PC-9 (cell line): ENCODE measurements at regions not wholly inside any gene's neighbourhood (a gene's known extent, or its start where the extent isn't known, plus 50 kb on each side); places are given as distances from the start of the nearest gene placed in this dataset.

Experiments used
- CTCF ChIP-seq: fragments of 200-600 bp; sonication (generic); conservative IDR thresholded peaks from 2 replicates; pipeline ENCODE4 v1.6.1; 2017; ENCODE audit warnings: mixed run types, antibody characterized with exemption, mild to moderate bottlenecking, moderate library complexity
- EZH2 ChIP-seq: fragments of 200-600 bp; sonication (generic); IDR thresholded peaks from 2 replicates; pipeline ENCODE4 v1.8.0; 2017; ENCODE audit warnings: antibody characterized with exemption, low read depth

- TF ChIP-seq CTCF (no peak), EZH2 (no peak)
Measured at GRCh38 chr14:83425138-83425537, 1891.5 kb upstream of the SEL1L start.
